Ishikawa (cell line): ENCODE measurements at regions not wholly inside any gene's neighbourhood (a gene's known extent, or its start where the extent isn't known, plus 50 kb on each side); places are given as distances from the start of the nearest gene placed in this dataset.

ENCODE experiments used
- CREB1 ChIP-seq: IDR thresholded peaks from 2 replicates; pipeline ENCODE4 v1.6.1; 2012; ENCODE audit warnings: low read depth
- EP300 ChIP-seq: IDR thresholded peaks from 2 replicates; pipeline ENCODE4 v1.6.1; 2012; ENCODE audit warnings: borderline replicate concordance
- FOXM1 ChIP-seq: IDR thresholded peaks from 2 replicates; pipeline ENCODE4 v1.6.1; 2012; ENCODE audit warnings: low read depth, borderline replicate concordance
- MAX ChIP-seq: IDR thresholded peaks from 2 replicates; pipeline ENCODE4 v1.6.1; 2012
- RAD21 ChIP-seq: IDR thresholded peaks from 2 replicates; pipeline ENCODE4 v1.6.1; 2012; ENCODE audit warnings: low read depth
- REST ChIP-seq: IDR thresholded peaks from 2 replicates; pipeline ENCODE4 v1.6.1; 2012; ENCODE audit warnings: low read depth, mild to moderate bottlenecking
- TAF1 ChIP-seq: IDR thresholded peaks from 2 replicates; pipeline ENCODE4 v1.6.1; 2012; ENCODE audit warnings: low read depth, mild to moderate bottlenecking
- TCF12 ChIP-seq: IDR thresholded peaks from 2 replicates; pipeline ENCODE4 v1.6.1; 2012; ENCODE audit warnings: low read depth
- USF1 ChIP-seq: IDR thresholded peaks from 2 replicates; pipeline ENCODE4 v1.6.1; 2012
- YY1 ChIP-seq: IDR thresholded peaks from 2 replicates; pipeline ENCODE4 v1.6.1; 2012; ENCODE audit warnings: low read depth
- ZBTB7A ChIP-seq: IDR thresholded peaks from 2 replicates; pipeline ENCODE4 v1.6.1; 2012; ENCODE audit warnings: low read depth

- TF ChIP-seq ZBTB7A, result no peak
- no peak for TF ChIP-seq EP300
- TF ChIP-seq REST, result no peak
- no peak for TF ChIP-seq TCF12
- no peak for TF ChIP-seq RAD21
- no peak for TF ChIP-seq MAX
- no peak for TF ChIP-seq FOXM1
- no peak for TF ChIP-seq CREB1
- no peak for TF ChIP-seq USF1
- TF ChIP-seq YY1, result no peak
- TF ChIP-seq TAF1, result no peak
These were observed 1925.8 kb upstream of the CELF4 start for GRCh38 chr18:39491408-39491807.
